IPS DF 4.7 (cell line): ENCODE measurements at regions not wholly inside any gene's neighbourhood (a gene's known extent, or its start where the extent isn't known, plus 50 kb on each side); places are given as distances from the start of the nearest gene placed in this dataset.

Source experiments
- DNase-seq: peaks from one replicate; pipeline ENCODE4 v3.0.0-alpha.2; 2013; ENCODE audit warnings: low spot score; ENCODE audit errors: extremely low read depth

DNA sequence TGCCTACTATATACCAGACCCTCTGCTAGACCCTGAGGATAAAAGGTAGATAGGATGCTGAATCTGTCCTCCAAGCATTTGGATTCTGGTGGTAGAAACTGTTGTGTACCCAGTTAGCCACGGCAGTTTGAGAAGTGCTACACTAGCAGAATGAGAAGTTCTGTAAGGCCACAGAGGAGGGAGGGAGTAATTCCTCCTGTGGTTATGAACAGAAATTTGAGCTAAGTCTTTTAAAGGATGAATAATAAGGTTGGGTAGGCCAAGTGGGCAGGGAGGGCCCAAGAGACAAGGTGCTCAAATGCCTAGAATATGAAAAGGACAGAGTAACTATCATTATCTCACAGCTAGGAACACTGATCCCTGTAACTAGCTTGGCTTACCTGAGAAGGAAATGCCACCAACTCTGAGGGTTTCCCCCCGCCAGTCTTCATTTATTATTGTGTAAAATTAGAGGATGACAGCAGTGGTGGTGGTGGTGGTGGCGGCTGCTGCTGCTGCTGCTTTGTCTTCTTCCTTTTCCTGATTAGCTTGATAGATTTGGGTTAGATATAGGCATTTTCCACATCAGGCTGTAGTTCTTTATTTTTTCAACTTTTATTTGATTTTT, 243.3 kb downstream of the PRL start:
- DNase-seq: no peak

- no peak for DNase-seq
These were observed 240.4 kb downstream of the PRL start for GRCh38 chr6:22056398-22056797.

- no peak for DNase-seq
These were observed 238.9 kb downstream of the PRL start for GRCh38 chr6:22057962-22058361.

DNA sequence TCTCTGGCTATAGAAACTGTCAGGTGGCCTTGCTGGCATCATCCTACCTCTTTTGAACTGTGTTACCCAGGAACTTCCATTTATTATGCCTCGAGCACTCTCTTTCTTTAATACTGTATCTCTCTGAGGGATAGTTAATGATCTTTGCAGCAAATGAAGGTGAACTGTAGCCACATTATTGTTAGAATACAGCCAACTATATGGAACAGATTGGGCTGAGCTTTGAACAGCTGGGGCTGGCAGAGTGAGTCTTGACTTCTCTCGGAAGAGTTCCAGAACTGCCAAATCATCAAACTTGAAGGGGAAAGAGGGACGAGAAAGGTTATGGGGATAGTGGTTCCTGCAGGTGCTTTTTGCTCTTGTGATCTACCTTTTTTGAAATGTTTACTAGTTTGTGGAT, 237.7 kb downstream of the PRL start:
- DNase-seq: no peak

DNA sequence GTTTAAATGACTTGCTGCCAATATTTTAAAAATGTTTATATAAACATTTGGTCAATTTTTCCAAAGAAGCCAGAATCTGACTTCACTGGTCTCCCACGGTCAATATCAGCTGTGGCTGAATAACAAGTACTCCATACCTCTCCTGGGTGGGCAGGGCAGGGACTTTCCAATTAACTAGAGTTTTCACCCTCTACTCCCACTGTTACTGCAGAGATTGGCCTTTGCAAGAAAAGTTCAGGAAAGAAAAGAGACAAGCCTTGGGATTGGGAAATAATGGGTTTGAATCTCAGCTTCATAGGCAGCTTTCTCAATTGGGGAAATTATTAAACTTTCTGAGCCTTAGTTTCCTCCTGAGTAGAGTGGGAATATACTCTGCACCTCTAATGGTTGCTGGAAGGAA, 236.9 kb downstream of the PRL start:
- no peak for DNase-seq

- DNase-seq: no peak
These were observed 233.9 kb downstream of the PRL start for GRCh38 chr6:22062807-22063408.

GRCh38 chr6:22064558-22064957, 232.3 kb downstream of the PRL start:
- DNase-seq: no peak

GRCh38 chr6:22067122-22067521, 229.7 kb downstream of the PRL start:
- no peak for DNase-seq

DNA sequence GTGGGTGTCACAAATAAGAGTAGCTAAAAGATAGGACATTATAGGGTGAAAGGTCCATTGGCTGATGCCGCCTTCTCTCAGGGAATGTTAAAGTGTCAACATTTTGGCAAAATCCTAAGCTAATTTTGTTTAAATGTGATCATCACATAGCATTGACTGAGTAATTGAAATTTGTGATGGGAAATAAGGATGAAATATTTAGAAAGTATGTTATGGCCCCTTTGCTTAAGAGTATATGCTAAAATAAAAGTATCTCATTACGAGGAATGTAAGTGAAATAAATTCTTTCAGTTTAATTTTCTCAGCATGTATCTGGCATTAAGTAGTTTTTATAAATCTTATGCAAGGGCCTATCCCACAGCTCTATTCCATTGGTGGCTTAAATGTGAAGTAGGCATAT, 229.2 kb downstream of the PRL start:
- DNase-seq: no peak

DNA sequence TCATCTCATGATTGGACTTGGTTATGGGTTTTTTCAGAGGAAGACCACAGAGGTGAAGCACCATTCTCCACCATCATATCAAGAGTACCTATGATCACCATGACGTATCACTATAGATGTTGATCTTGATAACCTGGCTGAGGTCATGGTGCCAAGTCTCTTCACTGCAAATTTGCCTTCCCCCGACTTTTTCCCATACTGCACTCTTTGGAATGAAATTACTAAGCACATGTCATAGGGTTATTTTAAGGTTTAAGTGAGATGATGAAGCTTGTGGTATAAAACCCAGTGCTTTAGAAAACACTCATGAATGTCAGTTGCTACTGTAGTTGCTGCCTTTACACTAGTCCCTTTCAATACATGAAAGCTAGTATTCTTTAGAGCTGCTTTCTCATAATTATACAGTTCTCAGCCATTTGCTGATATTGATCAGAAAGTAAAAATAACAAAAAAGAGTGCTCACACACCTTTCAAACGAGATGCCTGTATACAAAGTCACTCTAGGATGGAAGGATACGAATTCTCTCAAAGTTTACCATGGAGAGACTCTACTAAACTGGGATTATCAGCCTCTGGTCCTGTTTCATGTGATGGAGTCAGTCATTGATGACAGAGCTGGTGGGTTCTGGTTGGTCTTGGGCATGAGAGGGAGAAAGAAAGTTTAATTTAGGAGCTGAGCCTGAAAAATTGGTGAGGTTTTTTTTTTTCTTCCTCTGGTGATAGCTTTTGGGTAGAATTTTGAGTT, 228.1 kb downstream of the PRL start:
- DNase-seq: no peak

DNA sequence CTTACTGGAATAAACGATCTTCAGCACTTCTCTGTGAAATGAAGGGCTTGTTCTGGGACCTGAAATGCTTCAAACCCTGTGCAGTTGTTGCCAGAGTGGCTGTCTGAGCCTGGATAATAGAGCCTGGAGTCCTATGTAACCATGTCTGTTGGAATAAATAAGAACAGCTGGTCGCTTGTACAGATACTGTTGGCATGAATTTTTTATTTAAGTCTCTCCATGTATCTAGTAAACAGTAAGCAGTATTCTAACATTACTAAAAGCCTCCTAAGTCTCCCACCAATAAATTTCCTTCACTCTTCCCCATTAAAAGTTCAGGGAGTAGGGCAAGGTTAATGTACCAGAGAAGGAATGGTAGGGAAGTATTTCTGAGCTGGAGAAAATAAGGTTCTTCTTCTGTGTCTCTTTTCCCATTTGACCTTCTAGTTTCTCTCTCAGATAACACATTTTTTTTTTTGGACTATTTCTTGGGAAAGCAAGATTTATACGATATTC, 227.5 kb downstream of the PRL start:
- no peak for DNase-seq

DNA sequence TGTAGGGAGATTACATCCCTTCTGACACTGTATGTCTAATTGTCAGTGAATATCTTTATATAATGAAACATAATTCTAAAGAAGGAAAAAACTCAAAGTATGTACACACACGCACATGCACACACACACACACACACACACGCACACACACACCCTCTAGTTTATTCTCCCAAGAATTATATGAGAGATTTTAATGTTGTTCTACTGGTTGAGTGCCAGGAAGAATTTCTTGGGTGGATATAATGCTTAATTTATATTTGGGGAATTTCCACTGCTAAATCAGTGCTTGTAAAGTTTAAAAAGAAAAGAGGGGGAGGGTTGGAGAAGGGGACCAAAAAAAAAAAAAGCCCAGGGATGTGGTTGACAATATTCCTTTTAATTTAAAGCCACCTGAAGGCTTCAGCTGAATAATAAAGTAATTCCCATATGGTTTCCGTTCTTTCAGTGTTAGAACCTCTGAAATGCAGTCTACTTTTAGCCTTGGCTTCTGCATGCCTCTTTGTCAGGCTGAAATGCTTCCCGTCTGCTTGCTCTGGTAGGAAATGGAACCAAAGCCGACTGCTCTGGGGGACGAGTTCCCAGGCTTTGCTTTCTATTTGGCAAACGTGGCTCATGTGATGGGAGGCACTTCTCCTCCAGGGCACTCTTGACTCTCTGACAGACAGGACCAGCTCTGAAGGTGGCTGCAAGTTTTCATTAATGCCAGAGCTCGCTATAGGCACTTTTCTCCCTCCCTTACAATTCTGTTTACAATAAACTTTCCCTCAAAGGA, 225.4 kb downstream of the PRL start:
- no peak for DNase-seq

DNA sequence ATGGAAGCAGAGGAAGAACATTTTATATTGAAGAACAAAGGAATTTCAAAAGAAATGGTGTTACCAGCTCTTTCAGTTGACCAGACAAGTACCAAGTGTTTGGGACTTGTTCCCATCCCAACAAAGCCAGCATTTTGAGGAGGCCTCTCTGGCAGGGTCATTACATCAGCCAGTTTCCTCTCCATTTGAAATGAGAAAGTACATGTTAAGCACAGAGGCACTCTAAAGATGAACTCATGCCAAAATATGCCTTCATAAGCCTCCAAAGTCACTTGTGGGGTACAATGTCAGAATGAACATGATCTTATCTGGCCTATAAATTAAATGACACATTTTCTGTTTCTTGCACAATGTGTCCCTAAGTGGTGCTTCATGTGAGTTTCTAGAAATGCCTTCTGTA, 223.9 kb downstream of the PRL start:
- DNase-seq: no peak

- no peak for DNase-seq
These were observed 223.2 kb downstream of the PRL start for GRCh38 chr6:22073516-22074198.

DNA sequence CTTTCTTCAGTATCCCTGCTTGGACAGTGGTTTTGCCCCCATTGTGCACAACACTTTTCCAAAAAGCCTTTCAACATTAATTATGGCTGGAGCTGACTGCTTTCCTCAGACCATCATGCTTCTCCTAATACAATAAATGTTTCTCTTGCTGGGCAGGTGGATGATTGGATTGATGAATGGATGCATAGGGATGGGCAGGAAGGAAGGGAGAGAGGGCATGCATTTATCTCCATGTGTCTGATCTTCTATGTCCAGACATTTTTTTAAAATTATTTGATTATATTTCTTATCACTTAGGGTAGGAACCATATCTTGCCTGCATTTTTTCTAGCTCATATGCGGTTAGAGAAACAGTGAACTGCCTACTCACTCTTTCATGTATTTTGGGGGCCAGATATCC, 218.5 kb downstream of the PRL start:
- DNase-seq: no peak

- DNase-seq: no peak
These were observed 217.9 kb downstream of the PRL start for GRCh38 chr6:22078802-22079545.

- no peak for DNase-seq
These were observed 217.1 kb downstream of the PRL start for GRCh38 chr6:22079783-22080182.

DNA sequence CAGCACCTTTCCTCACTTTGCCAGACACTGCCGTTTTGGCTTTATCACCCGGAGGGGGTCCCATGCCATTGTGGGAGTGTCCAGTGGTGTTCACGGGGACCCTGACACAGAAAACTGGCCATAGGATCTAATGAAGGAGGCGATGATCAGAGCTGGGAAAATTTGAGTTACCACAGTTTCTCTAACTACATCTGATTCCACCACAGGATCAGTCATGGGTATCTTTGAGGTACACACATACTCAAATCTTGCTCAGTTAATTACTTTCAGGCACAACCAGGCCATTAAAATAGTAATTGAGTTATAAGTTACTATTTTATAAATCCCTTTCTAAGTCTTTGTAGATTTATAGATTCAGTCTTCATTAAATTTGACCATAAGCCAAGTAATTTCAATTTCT, 215.1 kb downstream of the PRL start:
- DNase-seq: no peak

DNA sequence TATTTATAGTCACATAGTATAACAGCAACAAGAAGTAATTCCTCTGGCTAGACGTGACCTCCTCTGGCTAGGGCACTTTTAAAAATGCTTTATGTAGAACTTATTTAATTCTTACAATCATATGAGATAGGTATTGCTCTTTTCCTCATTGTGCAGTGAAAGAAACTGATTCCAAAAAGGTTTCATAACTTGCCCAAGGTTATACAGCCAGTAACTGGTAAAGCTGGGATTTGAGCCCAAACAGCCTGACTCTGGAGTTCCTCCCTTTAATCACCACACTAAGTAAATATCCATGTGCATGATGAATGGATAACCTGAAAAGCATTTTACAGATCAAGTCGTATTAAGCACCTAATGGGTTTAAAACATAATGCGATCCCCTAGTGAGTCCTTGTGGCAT, 214.6 kb downstream of the PRL start:
- DNase-seq: no peak

GRCh38 chr6:22083119-22083518, 213.7 kb downstream of the PRL start:
- no peak for DNase-seq
